ENCODE measurements at regions not wholly inside any gene's neighbourhood (a gene's known extent, or its start where the extent isn't known, plus 50 kb on each side); places are given as distances from the start of the nearest gene placed in this dataset.

DNA sequence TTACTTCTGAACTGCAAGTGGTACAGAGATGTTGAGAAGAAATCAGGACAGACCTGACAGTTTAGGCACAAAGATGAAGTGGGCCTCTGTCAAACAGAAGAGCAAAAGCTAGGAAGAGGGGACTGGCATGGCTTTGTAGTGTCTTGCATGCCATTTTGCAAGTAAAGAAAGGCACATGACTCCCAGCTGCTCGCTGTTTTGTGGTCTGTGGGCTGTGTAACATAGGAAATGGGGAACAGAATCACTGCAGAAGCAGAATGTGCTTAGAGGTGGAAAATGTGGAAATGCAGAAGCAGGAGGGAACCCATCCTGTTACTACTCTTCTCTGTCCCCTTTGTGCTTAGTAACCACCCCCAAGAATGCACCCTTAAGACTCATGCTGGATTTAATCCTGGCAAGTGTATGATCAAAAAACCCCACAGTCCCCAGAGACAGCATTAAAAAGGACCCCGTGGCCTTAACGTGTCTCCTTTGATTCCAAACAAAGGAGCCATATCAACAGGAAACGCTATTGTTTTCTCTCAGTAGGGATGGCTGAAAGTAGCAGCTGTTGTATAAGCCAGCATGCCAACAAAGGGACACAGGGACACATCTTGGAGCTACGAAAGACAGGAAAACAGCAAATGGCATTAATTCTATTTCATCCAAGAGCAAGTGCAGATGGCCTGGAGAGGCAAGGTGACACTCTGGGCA lies 177.6 kb upstream of the GLRA2 start:
- no peak for TF ChIP-seq CTCF (conservative IDR thresholded peaks at IDR 0.05 in 1 of 2, IDR thresholded peaks at IDR 0.05 in 1 of 2; ENCODE audit: extremely low read depth in 1 of 2, insufficient read depth in 1 of 2, low read depth in 1 of 2, low read length in 2 of 2)
- TF ChIP-seq EZH2 (IDR thresholded peaks at IDR 0.05; ENCODE audit: borderline replicate concordance, low read length) = no peak

Data from mammary epithelial cell (primary cell).